CD14-positive monocyte (primary cell): ENCODE measurements at regions not wholly inside any gene's neighbourhood (a gene's known extent, or its start where the extent isn't known, plus 50 kb on each side); places are given as distances from the start of the nearest gene placed in this dataset.

ENCODE experiments used
- DNase-seq, 3 donors: peaks; one replicate each; pipeline ENCODE4 v3.0.0-alpha.2; 2011 to 2022
- H2AFZ ChIP-seq: 2 replicates; pipeline ENCODE4 v1.6.0; 2012; ENCODE audit warnings: mild to moderate bottlenecking, low read depth, low read length, inconsistent platforms; ENCODE audit not compliant: insufficient read depth, poor library complexity, severe bottlenecking
- H3K27ac ChIP-seq, 2 donors: 1 replicate in 1 of 2; 2 replicates in 1 of 2; pipeline ENCODE4 v1.5.1; 2012 to 2013; ENCODE audit warnings: low read length in 2 of 2, control low read depth in 1 of 2, inconsistent platforms in 1 of 2, low read depth in 1 of 2, mild to moderate bottlenecking in 1 of 2
- H3K27me3 ChIP-seq, 2 donors: one replicate each; pipeline versions ENCODE4 v1.6.0 to v1.6.1; 2011 to 2013; ENCODE audit warnings: low read length in 2 of 2; ENCODE audit not compliant: control insufficient read depth in 2 of 2, insufficient read depth in 2 of 2
- H3K36me3 ChIP-seq, 2 donors: replicated peaks in 1 of 2; 1 replicate in 1 of 2; 2 replicates in 1 of 2; pipeline versions ENCODE4 v1.5.1 to v1.6.1; 2012 to 2013; ENCODE audit warnings: low read length in 2 of 2, control low read depth in 1 of 2, inconsistent platforms in 1 of 2, mild to moderate bottlenecking in 1 of 2; ENCODE audit not compliant: insufficient read depth in 2 of 2, control insufficient read depth in 1 of 2
- H3K4me1 ChIP-seq, 2 donors: 1 replicate in 1 of 2; 2 replicates in 1 of 2; pipeline versions ENCODE4 v1.5.1 to v1.6.1; 2012 to 2013; ENCODE audit warnings: low read length in 2 of 2, control low read depth in 1 of 2, inconsistent platforms in 1 of 2, mild to moderate bottlenecking in 1 of 2, moderate library complexity in 1 of 2; ENCODE audit not compliant: insufficient read depth in 2 of 2, control insufficient read depth in 1 of 2
- H3K4me2 ChIP-seq: replicated peaks from 2 replicates; pipeline ENCODE3; 2012; ENCODE audit warnings: low read length, moderate library complexity, mild to moderate bottlenecking; ENCODE audit not compliant: poor library complexity, severe bottlenecking; ENCODE audit errors: extremely low read depth
- H3K4me3 ChIP-seq, 3 experiments: fragments of 200-600 bp in 1 of 3; sonication (generic) in 1 of 3; replicated peaks in 1 of 3; 1 replicate in 2 of 3; 2 replicates in 1 of 3; pipeline ENCODE4 v1.5.1; 2011 to 2013; ENCODE audit warnings: low read length in 3 of 3, mild to moderate bottlenecking in 3 of 3, control low read depth in 2 of 3, low read depth in 2 of 3, inconsistent platforms in 1 of 3, moderate library complexity in 1 of 3
- H3K79me2 ChIP-seq: 2 replicates; pipeline ENCODE4 v1.6.0; 2012; ENCODE audit warnings: mild to moderate bottlenecking, control low read depth, inconsistent platforms, low read length, moderate library complexity; ENCODE audit not compliant: insufficient read depth
- H3K9ac ChIP-seq: 2 replicates; pipeline ENCODE4 v1.6.0; 2017; ENCODE audit warnings: low read length, mild to moderate bottlenecking; ENCODE audit not compliant: insufficient read depth, poor library complexity, severe bottlenecking
- H3K9me3 ChIP-seq, 2 donors: replicated peaks in 1 of 2; 1 replicate in 1 of 2; 2 replicates in 1 of 2; pipeline versions ENCODE4 v1.5.1 to v1.6.1; 2012 to 2013; ENCODE audit warnings: low read length in 2 of 2, control low read depth in 1 of 2; ENCODE audit not compliant: control insufficient read depth in 1 of 2, insufficient read depth in 1 of 2
- H4K20me1 ChIP-seq: 2 replicates; pipeline ENCODE4 v1.6.0; 2012; ENCODE audit warnings: mild to moderate bottlenecking, low read length, control low read depth, moderate library complexity; ENCODE audit not compliant: insufficient read depth
- H3K27ac Mint-ChIP-seq, 7 donors: one replicate each; pipeline ENCODE4 v1.8.0; 2020; ENCODE audit warnings: mild to moderate bottlenecking in 7 of 7, mixed read lengths in 7 of 7, moderate library complexity in 6 of 7, inconsistent platforms in 2 of 7
- H3K27me3 Mint-ChIP-seq, 3 donors: one replicate each; pipeline ENCODE4 v1.8.0; 2021 to 2022; ENCODE audit warnings: low read depth in 3 of 3, mild to moderate bottlenecking in 3 of 3, mixed read lengths in 3 of 3, moderate library complexity in 3 of 3, inconsistent platforms in 1 of 3
- H3K36me3 Mint-ChIP-seq, 2 donors: one replicate each; pipeline ENCODE4 v1.8.0; 2020; ENCODE audit warnings: mixed read lengths in 2 of 2, inconsistent platforms in 1 of 2, mild to moderate bottlenecking in 1 of 2
- H3K4me1 Mint-ChIP-seq: one replicate; pipeline ENCODE4 v1.8.0; 2020; ENCODE audit warnings: mild to moderate bottlenecking, mixed read lengths
- H3K4me3 Mint-ChIP-seq, 2 donors: one replicate each; pipeline ENCODE4 v1.8.0; 2020; ENCODE audit warnings: mild to moderate bottlenecking in 2 of 2, mixed read lengths in 2 of 2, moderate library complexity in 1 of 2
- H3K9me3 Mint-ChIP-seq, 7 donors: one replicate each; pipeline ENCODE4 v1.8.0; 2020 to 2022; ENCODE audit warnings: mixed read lengths in 7 of 7, mild to moderate bottlenecking in 6 of 7, moderate library complexity in 6 of 7, inconsistent platforms in 2 of 7
- CTCF ChIP-seq: fragments of 200-600 bp; IDR thresholded peaks from one replicate; pipeline ENCODE4 v1.8.0; 2022; ENCODE audit warnings: antibody characterized with exemption, mild to moderate bottlenecking
- WGBS: methylation state at CpG from one replicate; pipeline ENCODE4 v1.1.5; 2013; ENCODE audit warnings: missing lambda C conversion rate; ENCODE audit not compliant: insufficient coverage; 5-methylcytosine and 5-hydroxymethylcytosine counted together
- intact Hi-C, 2 donors: fragments of 100-400 bp; cut with micrococcal nuclease; formaldehyde crosslinking; loops; one replicate each; pipeline versions ENCODE4 v1.15.0 to v1.15.1; 2023

- H3K27me3 Mint-ChIP-seq: peaks cover 0 to 3% (median 2%) of the 10 kb centered on the region in 3 donors
- intact Hi-C loops: loop anchor here in 1 of 2 donors (5.0 kb wide), 1 partner anchor 121 kb away; no protein-coding TSS in a partner anchor
These were observed 73.0 kb upstream of the GOLIM4 start for GRCh38 chr3:168168743-168169142.

More at GRCh38 chr3:168168743-168169142, 73.0 kb upstream of the GOLIM4 start:
- Histone ChIP-seq H3K27ac (no peak overlapping the region), H3K9me3 (no peaks in the 10 kb centered on the region), H3K36me3 (no peaks in the 10 kb centered on the region), H3K4me2 (no peak overlapping the region), H2AFZ (no peak overlapping the region), H3K27me3 (no peaks in the 10 kb centered on the region), H3K9ac (no peak overlapping the region), H4K20me1 (no peaks in the 10 kb centered on the region), H3K4me1 (peaks cover 0 to 3% of the 10 kb centered on the region in 2 donors), H3K79me2 (no peaks in the 10 kb centered on the region), H3K4me3 (no peak overlapping the region)
- Mint-ChIP-seq H3K27ac (no peak overlapping the region), H3K4me1 (peaks cover 3% of the 10 kb centered on the region), H3K4me3 (no peak overlapping the region), H3K36me3 (no peaks in the 10 kb centered on the region), H3K9me3 (peaks cover 0 to 3% (median 0%) of the 10 kb centered on the region in 7 donors)
- TF ChIP-seq CTCF: no peak
- WGBS: no CpG with 5 or more reads among the region's 3 CpGs
- no peak for DNase-seq
